Loucy (cell line): ENCODE measurements at regions not wholly inside any gene's neighbourhood (a gene's known extent, or its start where the extent isn't known, plus 50 kb on each side); places are given as distances from the start of the nearest gene placed in this dataset.

Experiments used
- EZH2phosphoT487 ChIP-seq: fragments of 200-600 bp; IDR thresholded peaks from 2 replicates; pipeline ENCODE4 v1.6.1; 2018; ENCODE audit warnings: antibody characterized with exemption, mild to moderate bottlenecking, moderate library complexity, borderline replicate concordance
- TF ChIP-seq, protein P1 (sequence below): fragments of 200-600 bp; sonication (generic); conservative IDR thresholded peaks from 2 replicates; pipeline ENCODE4 v1.5.1; 2014; ENCODE audit warnings: mild to moderate bottlenecking, antibody characterized with exemption, low read length

DNA sequence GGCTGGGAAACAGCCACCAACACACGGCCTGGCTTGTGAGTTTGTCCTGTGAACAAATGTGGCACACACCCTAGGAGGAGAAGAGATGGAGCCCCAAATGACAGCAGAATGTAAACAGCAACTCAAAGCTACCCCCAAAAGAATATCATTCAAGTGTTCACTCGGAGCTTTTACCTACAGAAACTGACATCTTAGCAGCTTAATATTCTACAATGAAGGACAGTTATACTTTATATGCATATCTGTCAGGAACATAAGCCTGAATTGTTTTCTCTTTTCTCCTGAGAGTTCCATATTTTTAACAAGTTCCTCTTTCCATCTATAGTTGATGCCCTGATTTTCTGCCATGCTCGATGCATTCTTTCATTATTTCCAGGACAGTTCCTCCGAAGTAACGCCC is 566.0 kb upstream of the MAP3K7 start:
- TF ChIP-seq, protein P1, sequence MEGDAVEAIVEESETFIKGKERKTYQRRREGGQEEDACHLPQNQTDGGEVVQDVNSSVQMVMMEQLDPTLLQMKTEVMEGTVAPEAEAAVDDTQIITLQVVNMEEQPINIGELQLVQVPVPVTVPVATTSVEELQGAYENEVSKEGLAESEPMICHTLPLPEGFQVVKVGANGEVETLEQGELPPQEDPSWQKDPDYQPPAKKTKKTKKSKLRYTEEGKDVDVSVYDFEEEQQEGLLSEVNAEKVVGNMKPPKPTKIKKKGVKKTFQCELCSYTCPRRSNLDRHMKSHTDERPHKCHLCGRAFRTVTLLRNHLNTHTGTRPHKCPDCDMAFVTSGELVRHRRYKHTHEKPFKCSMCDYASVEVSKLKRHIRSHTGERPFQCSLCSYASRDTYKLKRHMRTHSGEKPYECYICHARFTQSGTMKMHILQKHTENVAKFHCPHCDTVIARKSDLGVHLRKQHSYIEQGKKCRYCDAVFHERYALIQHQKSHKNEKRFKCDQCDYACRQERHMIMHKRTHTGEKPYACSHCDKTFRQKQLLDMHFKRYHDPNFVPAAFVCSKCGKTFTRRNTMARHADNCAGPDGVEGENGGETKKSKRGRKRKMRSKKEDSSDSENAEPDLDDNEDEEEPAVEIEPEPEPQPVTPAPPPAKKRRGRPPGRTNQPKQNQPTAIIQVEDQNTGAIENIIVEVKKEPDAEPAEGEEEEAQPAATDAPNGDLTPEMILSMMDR: no peak
- TF ChIP-seq EZH2phosphoT487: no peak
